Progenitor cell of endocrine pancreas (in vitro differentiated cells): ENCODE measurements at regions not wholly inside any gene's neighbourhood (a gene's known extent, or its start where the extent isn't known, plus 50 kb on each side); places are given as distances from the start of the nearest gene placed in this dataset.

Source experiments
- DNase-seq: peaks from one replicate; pipeline ENCODE4 v3.0.0; 2021; ENCODE audit warnings: low spot score; ENCODE audit not compliant: unreplicated experiment
- H3K27ac Mint-ChIP-seq: 2 replicates; pipeline ENCODE4 v1.8.0; 2021; ENCODE audit warnings: mild to moderate bottlenecking, moderate library complexity, mixed read lengths
- H3K27me3 Mint-ChIP-seq: 2 replicates; pipeline ENCODE4 v1.8.0; 2021; ENCODE audit warnings: mixed read lengths
- H3K36me3 Mint-ChIP-seq: 2 replicates; pipeline ENCODE4 v1.8.0; 2022; ENCODE audit warnings: mixed read lengths; ENCODE audit not compliant: insufficient read depth
- H3K4me1 Mint-ChIP-seq: 2 replicates; pipeline ENCODE4 v1.8.0; 2021; ENCODE audit warnings: low read depth, mixed read lengths
- H3K4me3 Mint-ChIP-seq: 2 replicates; pipeline ENCODE4 v1.8.0; 2021; ENCODE audit warnings: low read depth, mild to moderate bottlenecking, moderate library complexity, mixed read lengths
- H3K9me3 Mint-ChIP-seq: 2 replicates; pipeline ENCODE4 v1.8.0; 2021; ENCODE audit warnings: low read depth, mixed read lengths
- TF ChIP-seq, protein P1 (sequence below): fragments of 200-600 bp; sonication (generic); IDR thresholded peaks from one replicate; pipeline ENCODE4 v1.5.0; 2021; ENCODE audit warnings: antibody characterized with exemption, mild to moderate bottlenecking; ENCODE audit not compliant: unreplicated experiment

GRCh38 chr6:113388996-113389395 is 468.1 kb upstream of the MARCKS start:
- TF ChIP-seq, protein P1, sequence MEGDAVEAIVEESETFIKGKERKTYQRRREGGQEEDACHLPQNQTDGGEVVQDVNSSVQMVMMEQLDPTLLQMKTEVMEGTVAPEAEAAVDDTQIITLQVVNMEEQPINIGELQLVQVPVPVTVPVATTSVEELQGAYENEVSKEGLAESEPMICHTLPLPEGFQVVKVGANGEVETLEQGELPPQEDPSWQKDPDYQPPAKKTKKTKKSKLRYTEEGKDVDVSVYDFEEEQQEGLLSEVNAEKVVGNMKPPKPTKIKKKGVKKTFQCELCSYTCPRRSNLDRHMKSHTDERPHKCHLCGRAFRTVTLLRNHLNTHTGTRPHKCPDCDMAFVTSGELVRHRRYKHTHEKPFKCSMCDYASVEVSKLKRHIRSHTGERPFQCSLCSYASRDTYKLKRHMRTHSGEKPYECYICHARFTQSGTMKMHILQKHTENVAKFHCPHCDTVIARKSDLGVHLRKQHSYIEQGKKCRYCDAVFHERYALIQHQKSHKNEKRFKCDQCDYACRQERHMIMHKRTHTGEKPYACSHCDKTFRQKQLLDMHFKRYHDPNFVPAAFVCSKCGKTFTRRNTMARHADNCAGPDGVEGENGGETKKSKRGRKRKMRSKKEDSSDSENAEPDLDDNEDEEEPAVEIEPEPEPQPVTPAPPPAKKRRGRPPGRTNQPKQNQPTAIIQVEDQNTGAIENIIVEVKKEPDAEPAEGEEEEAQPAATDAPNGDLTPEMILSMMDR, result no peak
- H3K27me3 Mint-ChIP-seq, result no peaks in the 10 kb centered on the region
- H3K36me3 Mint-ChIP-seq, result no peaks in the 10 kb centered on the region
- no peaks in the 10 kb centered on the region for H3K9me3 Mint-ChIP-seq
- H3K27ac Mint-ChIP-seq, result no peak overlapping the region
- H3K4me3 Mint-ChIP-seq, result no peak overlapping the region
- DNase-seq, result no peak
- no peaks in the 10 kb centered on the region for H3K4me1 Mint-ChIP-seq

- no peaks in the 10 kb centered on the region for H3K4me1 Mint-ChIP-seq
- TF ChIP-seq, protein P1, result no peak
- no peak for DNase-seq
- no peaks in the 10 kb centered on the region for H3K27me3 Mint-ChIP-seq
- no peaks in the 10 kb centered on the region for H3K9me3 Mint-ChIP-seq
- no peaks in the 10 kb centered on the region for H3K36me3 Mint-ChIP-seq
- H3K4me3 Mint-ChIP-seq, result no peak overlapping the region
- no peak overlapping the region for H3K27ac Mint-ChIP-seq
These were observed 464.5 kb upstream of the MARCKS start for GRCh38 chr6:113392551-113393055.

DNA sequence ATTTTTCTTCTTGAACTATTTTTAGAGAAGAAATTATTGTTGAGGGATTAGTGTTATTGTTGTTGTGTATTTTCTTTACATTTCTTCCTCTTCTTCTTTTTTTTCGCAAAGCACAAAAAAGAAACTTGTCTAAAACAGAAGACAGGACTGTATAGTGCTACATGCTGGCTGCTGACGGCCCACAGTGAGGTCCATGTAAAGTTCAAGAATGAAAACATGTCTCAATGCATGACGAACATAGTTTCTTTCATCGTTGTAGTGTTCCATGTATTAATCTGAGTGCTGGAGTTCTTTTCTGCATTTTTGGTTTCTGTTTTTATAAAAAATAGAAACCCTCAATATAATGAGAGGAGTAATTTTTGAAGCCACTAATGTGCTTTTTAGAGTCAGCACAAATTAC is 462.9 kb upstream of the MARCKS start:
- TF ChIP-seq, protein P1, result no peak
- H3K9me3 Mint-ChIP-seq, result no peaks in the 10 kb centered on the region
- no peaks in the 10 kb centered on the region for H3K36me3 Mint-ChIP-seq
- no peaks in the 10 kb centered on the region for H3K27me3 Mint-ChIP-seq
- no peak overlapping the region for H3K27ac Mint-ChIP-seq
- no peaks in the 10 kb centered on the region for H3K4me1 Mint-ChIP-seq
- no peak overlapping the region for H3K4me3 Mint-ChIP-seq
- DNase-seq, result no peak

DNA sequence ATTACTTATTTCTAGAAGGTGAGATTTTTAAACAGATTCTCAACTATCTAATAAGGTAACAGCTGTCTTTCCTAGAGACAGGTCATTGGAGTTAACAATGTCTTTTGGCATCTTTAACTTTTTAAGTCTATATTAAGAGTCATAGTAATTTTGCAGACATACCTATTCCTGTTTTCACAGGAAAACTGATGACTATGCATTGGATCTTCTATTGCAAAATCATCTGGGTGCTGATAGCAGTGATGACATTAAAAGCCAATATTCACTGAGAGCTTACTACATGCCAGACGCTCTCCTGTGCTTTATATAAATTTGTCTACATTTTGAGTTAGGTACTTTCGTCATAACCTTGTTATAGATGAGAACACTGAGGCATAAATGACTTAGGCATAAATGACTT is 462.4 kb upstream of the MARCKS start:
- Mint-ChIP-seq H3K36me3 (no peaks in the 10 kb centered on the region), H3K27ac (no peak overlapping the region), H3K9me3 (no peaks in the 10 kb centered on the region), H3K4me3 (no peak overlapping the region), H3K27me3 (no peaks in the 10 kb centered on the region), H3K4me1 (no peaks in the 10 kb centered on the region)
- TF ChIP-seq, protein P1, result no peak
- no peak for DNase-seq

DNA sequence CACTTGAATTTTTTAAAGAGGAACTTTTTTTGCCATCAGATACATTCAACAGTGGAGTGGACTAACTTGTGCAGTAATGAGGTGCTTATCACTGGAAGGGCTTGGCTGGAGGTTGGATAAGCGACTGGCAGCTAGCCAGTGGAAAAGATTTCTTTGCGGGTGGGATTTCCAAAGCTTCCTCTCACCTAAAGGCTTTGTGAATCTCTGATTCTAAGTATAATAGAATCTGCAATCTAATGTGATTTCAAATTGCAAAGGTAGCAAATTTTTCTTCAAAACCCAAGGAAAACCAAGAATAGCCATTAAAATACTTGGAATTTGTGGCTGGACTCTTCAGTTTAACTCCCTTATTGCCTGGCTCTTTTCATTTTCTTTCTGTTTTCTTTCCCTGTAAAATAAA is 460.4 kb upstream of the MARCKS start:
- Mint-ChIP-seq H3K9me3 (no peaks in the 10 kb centered on the region), H3K27ac (no peak overlapping the region), H3K27me3 (no peaks in the 10 kb centered on the region), H3K36me3 (no peaks in the 10 kb centered on the region), H3K4me1 (no peaks in the 10 kb centered on the region), H3K4me3 (no peak overlapping the region)
- DNase-seq, result no peak
- TF ChIP-seq, protein P1, result no peak
